ENCODE measurements at regions not wholly inside any gene's neighbourhood (a gene's known extent, or its start where the extent isn't known, plus 50 kb on each side); places are given as distances from the start of the nearest gene placed in this dataset.

DNA sequence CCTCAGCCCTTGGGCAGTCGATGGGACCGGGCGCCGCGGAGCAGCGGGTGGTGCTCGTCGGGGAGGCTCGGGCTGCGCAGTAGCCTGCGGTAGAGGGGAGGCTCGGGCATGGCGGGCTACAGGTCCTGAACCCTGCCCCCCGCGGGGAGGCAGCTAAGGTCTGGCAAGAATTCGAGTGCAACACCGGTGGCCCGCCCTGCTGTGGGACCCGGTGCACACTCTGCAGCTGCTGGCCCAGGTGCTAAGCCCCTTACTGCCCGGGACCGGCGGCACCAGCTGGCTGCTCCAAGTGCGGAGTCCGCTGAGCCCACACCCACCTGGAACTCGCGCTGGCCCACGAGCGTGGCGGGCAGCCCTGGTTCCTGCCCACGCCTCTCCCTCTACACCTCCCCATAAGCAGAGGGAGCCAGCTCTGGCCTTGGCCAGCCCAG, 377.7 kb upstream of the RBMS3 start (continued):
- TF ChIP-seq, protein P1, sequence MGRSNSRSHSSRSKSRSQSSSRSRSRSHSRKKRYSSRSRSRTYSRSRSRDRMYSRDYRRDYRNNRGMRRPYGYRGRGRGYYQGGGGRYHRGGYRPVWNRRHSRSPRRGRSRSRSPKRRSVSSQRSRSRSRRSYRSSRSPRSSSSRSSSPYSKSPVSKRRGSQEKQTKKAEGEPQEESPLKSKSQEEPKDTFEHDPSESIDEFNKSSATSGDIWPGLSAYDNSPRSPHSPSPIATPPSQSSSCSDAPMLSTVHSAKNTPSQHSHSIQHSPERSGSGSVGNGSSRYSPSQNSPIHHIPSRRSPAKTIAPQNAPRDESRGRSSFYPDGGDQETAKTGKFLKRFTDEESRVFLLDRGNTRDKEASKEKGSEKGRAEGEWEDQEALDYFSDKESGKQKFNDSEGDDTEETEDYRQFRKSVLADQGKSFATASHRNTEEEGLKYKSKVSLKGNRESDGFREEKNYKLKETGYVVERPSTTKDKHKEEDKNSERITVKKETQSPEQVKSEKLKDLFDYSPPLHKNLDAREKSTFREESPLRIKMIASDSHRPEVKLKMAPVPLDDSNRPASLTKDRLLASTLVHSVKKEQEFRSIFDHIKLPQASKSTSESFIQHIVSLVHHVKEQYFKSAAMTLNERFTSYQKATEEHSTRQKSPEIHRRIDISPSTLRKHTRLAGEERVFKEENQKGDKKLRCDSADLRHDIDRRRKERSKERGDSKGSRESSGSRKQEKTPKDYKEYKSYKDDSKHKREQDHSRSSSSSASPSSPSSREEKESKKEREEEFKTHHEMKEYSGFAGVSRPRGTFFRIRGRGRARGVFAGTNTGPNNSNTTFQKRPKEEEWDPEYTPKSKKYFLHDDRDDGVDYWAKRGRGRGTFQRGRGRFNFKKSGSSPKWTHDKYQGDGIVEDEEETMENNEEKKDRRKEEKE (IDR thresholded peaks at IDR 0.05) = no peak
- TF ChIP-seq MYB (IDR thresholded peaks at IDR 0.05; ENCODE audit: borderline replicate concordance, low read depth, low read length) (no peak), ZBED1 (IDR thresholded peaks at IDR 0.05; ENCODE audit: borderline replicate concordance) (no peak), PML (IDR thresholded peaks at IDR 0.05; ENCODE audit: low read length) (no peak)

DNA sequence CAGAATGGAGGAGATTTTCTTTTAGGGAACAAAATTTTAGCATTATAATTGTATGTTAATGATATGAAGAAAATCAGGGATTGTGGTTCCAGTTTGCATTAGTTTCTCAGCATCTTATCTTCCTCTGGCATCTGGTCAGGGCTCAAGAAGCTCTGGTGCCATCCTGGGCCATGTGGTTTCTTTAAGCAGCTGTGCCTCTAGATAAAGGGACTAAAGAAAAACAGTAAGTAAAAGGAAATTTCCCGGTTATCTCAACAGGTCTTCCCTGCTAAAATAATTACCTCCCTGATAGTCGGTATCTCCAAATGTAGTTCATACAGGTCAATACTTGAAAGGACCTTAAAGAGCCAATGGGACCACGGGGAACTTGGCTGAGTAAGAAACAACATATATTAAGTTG, 375.1 kb upstream of the RBMS3 start:
- in situ Hi-C loops (cut with MboI) (loop anchor here (25.0 kb wide), 1 partner anchor 1282 kb away; no protein-coding TSS in a partner anchor), intact Hi-C loops (cut with micrococcal nuclease; ENCODE audit: unreplicated experiment) (no loop called here)
- Histone ChIP-seq H3K79me2 (ENCODE audit: control insufficient read depth, insufficient read depth, low read length) (no peaks in the 10 kb centered on the region), H3K9ac (ENCODE audit: control insufficient read depth, insufficient read depth, low read length) (no peak overlapping the region), H3K27me3 (replicated peaks in 1 of 2; ENCODE audit: control insufficient read depth in 2 of 2, insufficient read depth in 2 of 2, low read length in 1 of 2) (no peaks in the 10 kb centered on the region; a peak in 1 of 4 replicates), H2AFZ (ENCODE audit: control insufficient read depth, low read depth, low read length) (no peak overlapping the region), H3K9me3 (replicated peaks; ENCODE audit: control insufficient read depth, insufficient read depth, low read length) (no peaks in the 10 kb centered on the region; the same call in 2 of the 3 replicates), H3K27ac (ENCODE audit: control insufficient read depth, insufficient read depth) (no peak overlapping the region), H4K20me1 (ENCODE audit: control insufficient read depth, insufficient read depth) (no peaks in the 10 kb centered on the region), H3K4me3 (no peak overlapping the region), H3K4me2 (ENCODE audit: control insufficient read depth, insufficient read depth) (no peak overlapping the region), H3K36me3 (ENCODE audit: control insufficient read depth in 2 of 2, insufficient read depth in 2 of 2, low read length in 1 of 2) (no peaks in the 10 kb centered on the region), H3K4me1 (ENCODE audit: control insufficient read depth, insufficient read depth, low read length) (no peaks in the 10 kb centered on the region)
- SMC1A ChIA-PET (ENCODE audit: uncharacterized antibody, unreplicated experiment) = no interaction called here
- POLR2A ChIA-PET = no interaction called here
- DNase-seq (ENCODE audit: low read depth, low spot score) = no peak
- CTCF ChIA-PET = no interaction called here
- RAD21 ChIA-PET (ENCODE audit: unreplicated experiment) = no interaction called here
- FAIRE-seq = no peak
- no peak for ATAC-seq
- 0% methylated on average over 3 of the region's 3 CpGs for WGBS (ENCODE audit: insufficient coverage, insufficient replicate concordance, low lambda C conversion rate, missing lambda C conversion rate)
- BruUV-seq (replicated peaks) = no TSS peak
- TF ChIP-seq, protein P2, sequence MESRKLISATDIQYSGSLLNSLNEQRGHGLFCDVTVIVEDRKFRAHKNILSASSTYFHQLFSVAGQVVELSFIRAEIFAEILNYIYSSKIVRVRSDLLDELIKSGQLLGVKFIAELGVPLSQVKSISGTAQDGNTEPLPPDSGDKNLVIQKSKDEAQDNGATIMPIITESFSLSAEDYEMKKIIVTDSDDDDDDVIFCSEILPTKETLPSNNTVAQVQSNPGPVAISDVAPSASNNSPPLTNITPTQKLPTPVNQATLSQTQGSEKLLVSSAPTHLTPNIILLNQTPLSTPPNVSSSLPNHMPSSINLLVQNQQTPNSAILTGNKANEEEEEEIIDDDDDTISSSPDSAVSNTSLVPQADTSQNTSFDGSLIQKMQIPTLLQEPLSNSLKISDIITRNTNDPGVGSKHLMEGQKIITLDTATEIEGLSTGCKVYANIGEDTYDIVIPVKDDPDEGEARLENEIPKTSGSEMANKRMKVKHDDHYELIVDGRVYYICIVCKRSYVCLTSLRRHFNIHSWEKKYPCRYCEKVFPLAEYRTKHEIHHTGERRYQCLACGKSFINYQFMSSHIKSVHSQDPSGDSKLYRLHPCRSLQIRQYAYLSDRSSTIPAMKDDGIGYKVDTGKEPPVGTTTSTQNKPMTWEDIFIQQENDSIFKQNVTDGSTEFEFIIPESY (IDR thresholded peaks at IDR 0.05) = no peak
- TF ChIP-seq MEF2A (IDR thresholded peaks at IDR 0.05; ENCODE audit: insufficient read depth, low read depth, low read length) (no peak), BRCA1 (IDR thresholded peaks at IDR 0.05; ENCODE audit: low read depth, low read length) (no peak), SREBF1 (IDR thresholded peaks at IDR 0.05; ENCODE audit: low read length) (no peak), SRF (IDR thresholded peaks at IDR 0.05; ENCODE audit: low read depth in 2 of 2, low read length in 2 of 2) (no peak), NFIC (IDR thresholded peaks at IDR 0.05; ENCODE audit: low read depth, low read length) (no peak), TCF3 (IDR thresholded peaks at IDR 0.05; ENCODE audit: borderline replicate concordance, insufficient read depth, low read depth, low read length) (no peak)
- TF ChIP-seq, protein P3, sequence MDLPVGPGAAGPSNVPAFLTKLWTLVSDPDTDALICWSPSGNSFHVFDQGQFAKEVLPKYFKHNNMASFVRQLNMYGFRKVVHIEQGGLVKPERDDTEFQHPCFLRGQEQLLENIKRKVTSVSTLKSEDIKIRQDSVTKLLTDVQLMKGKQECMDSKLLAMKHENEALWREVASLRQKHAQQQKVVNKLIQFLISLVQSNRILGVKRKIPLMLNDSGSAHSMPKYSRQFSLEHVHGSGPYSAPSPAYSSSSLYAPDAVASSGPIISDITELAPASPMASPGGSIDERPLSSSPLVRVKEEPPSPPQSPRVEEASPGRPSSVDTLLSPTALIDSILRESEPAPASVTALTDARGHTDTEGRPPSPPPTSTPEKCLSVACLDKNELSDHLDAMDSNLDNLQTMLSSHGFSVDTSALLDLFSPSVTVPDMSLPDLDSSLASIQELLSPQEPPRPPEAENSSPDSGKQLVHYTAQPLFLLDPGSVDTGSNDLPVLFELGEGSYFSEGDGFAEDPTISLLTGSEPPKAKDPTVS (IDR thresholded peaks at IDR 0.05; ENCODE audit: low read depth, low read length) = no peak

All from GM12878 (cell line).